GM12873 (cell line): ENCODE measurements at regions not wholly inside any gene's neighbourhood (a gene's known extent, or its start where the extent isn't known, plus 50 kb on each side); places are given as distances from the start of the nearest gene placed in this dataset.

ENCODE experiments used
- CTCF ChIP-seq: IDR thresholded peaks from 2 replicates; pipeline ENCODE4 v1.5.1; 2012; ENCODE audit warnings: low read depth, mild to moderate bottlenecking, moderate library complexity, low read length, control low read depth; ENCODE audit not compliant: insufficient read depth; ENCODE audit errors: missing control alignments

GRCh38 chr3:139189943-139190342, 145.3 kb upstream of the PRR23C start:
- no peak for TF ChIP-seq CTCF

GRCh38 chr3:139197251-139197650, 146.6 kb upstream of the MRPS22 start:
- TF ChIP-seq CTCF: no peak

GRCh38 chr3:139198186-139198585, 145.6 kb upstream of the MRPS22 start:
- no peak for TF ChIP-seq CTCF

- no peak for TF ChIP-seq CTCF
Measured at GRCh38 chr3:139198929-139199328, 144.9 kb upstream of the MRPS22 start.

GRCh38 chr3:139199421-139200010, 144.3 kb upstream of the MRPS22 start:
- no peak for TF ChIP-seq CTCF

- no peak for TF ChIP-seq CTCF
Measured at GRCh38 chr3:139201446-139202225, 142.2 kb upstream of the MRPS22 start.

- peak; percentile 50 for TF ChIP-seq CTCF
Measured at GRCh38 chr3:139202226-139202958, 141.4 kb upstream of the MRPS22 start.
